ENCODE measurements at regions not wholly inside any gene's neighbourhood (a gene's known extent, or its start where the extent isn't known, plus 50 kb on each side); places are given as distances from the start of the nearest gene placed in this dataset.

GRCh38 chr10:93208717-93209464, 135.2 kb downstream of the CYP26A1 start:
- Histone ChIP-seq H3K4me1 (no peaks in the 10 kb centered on the region), H3K36me3 (no peaks in the 10 kb centered on the region), H3K9me3 (no peaks in the 10 kb centered on the region), H3K4me3 (ENCODE audit: low read depth, low read length) (no peak overlapping the region), H3K27me3 (no peaks in the 10 kb centered on the region)
- no peak for DNase-seq
- no peak for TF ChIP-seq CTCF (IDR thresholded peaks at IDR 0.05; ENCODE audit: low read depth, low read length)

- TF ChIP-seq CTCF (IDR thresholded peaks at IDR 0.05; ENCODE audit: low read depth, low read length): no peak
- Histone ChIP-seq H3K4me3 (ENCODE audit: low read depth, low read length) (no peak overlapping the region), H3K4me1 (no peaks in the 10 kb centered on the region), H3K9me3 (no peaks in the 10 kb centered on the region), H3K36me3 (no peaks in the 10 kb centered on the region), H3K27me3 (no peaks in the 10 kb centered on the region)
- no peak for DNase-seq
These were observed 138.3 kb downstream of the CYP26A1 start for GRCh38 chr10:93211991-93212390.

- H3K4me1 ChIP-seq: no peaks in the 10 kb centered on the region
- no peak for DNase-seq
- H3K27me3 ChIP-seq: no peaks in the 10 kb centered on the region
- no peak overlapping the region for H3K4me3 ChIP-seq (ENCODE audit: low read depth, low read length)
- H3K36me3 ChIP-seq: no peaks in the 10 kb centered on the region
- no peaks in the 10 kb centered on the region for H3K9me3 ChIP-seq
- TF ChIP-seq CTCF (IDR thresholded peaks at IDR 0.05; ENCODE audit: low read depth, low read length): no peak
These were observed 141.6 kb downstream of the CYP26A1 start for GRCh38 chr10:93215312-93215711.

GRCh38 chr10:93216341-93216985, 142.8 kb downstream of the CYP26A1 start:
- no peak for TF ChIP-seq CTCF (IDR thresholded peaks at IDR 0.05; ENCODE audit: low read depth, low read length)
- no peaks in the 10 kb centered on the region for H3K9me3 ChIP-seq
- no peak overlapping the region for H3K4me3 ChIP-seq (ENCODE audit: low read depth, low read length)
- DNase-seq: no peak
- H3K27me3 ChIP-seq: no peaks in the 10 kb centered on the region
- H3K36me3 ChIP-seq: no peaks in the 10 kb centered on the region
- no peaks in the 10 kb centered on the region for H3K4me1 ChIP-seq

GRCh38 chr10:93218386-93218785, 144.7 kb downstream of the CYP26A1 start:
- no peaks in the 10 kb centered on the region for H3K36me3 ChIP-seq
- H3K27me3 ChIP-seq: no peaks in the 10 kb centered on the region
- no peaks in the 10 kb centered on the region for H3K4me1 ChIP-seq
- H3K9me3 ChIP-seq: no peaks in the 10 kb centered on the region
- H3K4me3 ChIP-seq (ENCODE audit: low read depth, low read length): no peak overlapping the region
- DNase-seq: no peak
- no peak for TF ChIP-seq CTCF (IDR thresholded peaks at IDR 0.05; ENCODE audit: low read depth, low read length)

- Histone ChIP-seq H3K27me3 (no peaks in the 10 kb centered on the region), H3K9me3 (no peaks in the 10 kb centered on the region), H3K4me1 (no peaks in the 10 kb centered on the region), H3K36me3 (no peaks in the 10 kb centered on the region), H3K4me3 (ENCODE audit: low read depth, low read length) (no peak overlapping the region)
- no peak for DNase-seq
- TF ChIP-seq CTCF (IDR thresholded peaks at IDR 0.05; ENCODE audit: low read depth, low read length): no peak
These were observed 145.7 kb downstream of the CYP26A1 start for GRCh38 chr10:93219347-93219746.

All from BE2C (cell line).